ENCODE measurements at regions not wholly inside any gene's neighbourhood (a gene's known extent, or its start where the extent isn't known, plus 50 kb on each side); places are given as distances from the start of the nearest gene placed in this dataset.
"Not testable (repeated sequence)": the region's sequence is repeated elsewhere in the genome, so short reads cannot be mapped to it uniquely, and the experiment has no call there.

DNA sequence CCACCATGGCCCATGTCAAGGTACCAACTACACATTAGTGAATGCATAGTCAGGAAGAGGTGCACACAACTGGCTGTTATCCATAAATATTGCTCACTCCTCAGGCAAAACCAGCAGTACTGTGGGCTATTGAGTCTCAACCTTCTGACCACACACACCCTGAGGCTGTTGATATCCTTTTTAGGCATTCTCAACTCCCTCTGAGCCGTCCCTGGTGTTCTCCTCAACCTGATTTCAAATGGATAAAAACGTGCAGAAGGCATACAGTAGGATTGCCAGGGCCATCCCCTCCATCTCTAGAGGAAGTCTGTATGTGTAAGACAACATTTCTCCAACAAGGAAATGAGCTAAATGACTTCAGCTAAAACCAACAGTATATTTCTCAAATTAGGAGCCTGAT lies 98.7 kb upstream of the KLHL13 start:
- no peak for DNase-seq (ENCODE audit: low spot score)

- DNase-seq (ENCODE audit: low spot score): no peak
Observed at GRCh38 chrX:118216087-118216486, 99.5 kb upstream of the KLHL13 start.

- DNase-seq (ENCODE audit: low spot score): no peak
Observed at GRCh38 chrX:118216509-118216908, 99.9 kb upstream of the KLHL13 start.

- DNase-seq (ENCODE audit: low spot score): no peak
Observed at GRCh38 chrX:118218079-118218478, 101.5 kb upstream of the KLHL13 start.

DNA sequence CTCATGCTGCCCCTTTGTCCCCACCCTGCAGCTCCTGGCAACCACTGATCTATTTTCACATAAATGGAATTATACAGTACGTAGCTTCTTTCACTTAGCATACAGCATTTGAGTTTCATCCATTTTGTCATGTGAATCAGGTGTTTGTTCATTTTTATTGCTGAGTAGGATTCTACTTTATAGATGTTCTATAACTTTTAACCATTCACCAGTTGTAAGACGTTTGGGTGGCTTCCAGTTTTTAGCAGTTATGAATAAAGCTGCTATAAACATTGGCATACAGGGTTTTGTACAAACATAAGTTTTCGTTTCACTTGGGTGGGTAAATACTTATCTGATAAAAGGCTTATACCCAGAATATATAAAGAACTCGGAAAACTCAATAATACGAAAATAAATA lies 102.3 kb upstream of the KLHL13 start:
- no peak for DNase-seq (ENCODE audit: low spot score)

GRCh38 chrX:118219866-118220265 lies 103.3 kb upstream of the KLHL13 start:
- no peak for DNase-seq (ENCODE audit: low spot score)

DNA sequence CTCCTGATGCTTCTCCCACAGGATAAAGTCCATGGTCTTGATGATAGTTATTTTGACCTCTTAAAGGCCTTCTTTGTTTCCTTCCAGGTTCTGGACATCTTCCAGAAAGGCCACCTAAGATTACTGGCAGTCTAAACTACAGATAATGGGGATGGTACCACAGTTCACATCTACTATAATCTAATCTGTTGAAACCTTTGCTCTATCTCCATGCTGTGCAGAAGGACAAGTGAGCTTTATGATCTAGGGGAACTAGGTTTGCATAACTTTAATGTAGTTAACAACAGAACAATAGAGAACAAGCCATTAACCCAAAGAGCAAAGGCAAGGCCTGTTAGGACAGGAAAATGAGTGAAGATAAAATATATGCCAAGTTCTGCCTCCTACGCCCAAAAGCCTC lies 103.9 kb upstream of the KLHL13 start:
- DNase-seq (ENCODE audit: low spot score): no peak

DNA sequence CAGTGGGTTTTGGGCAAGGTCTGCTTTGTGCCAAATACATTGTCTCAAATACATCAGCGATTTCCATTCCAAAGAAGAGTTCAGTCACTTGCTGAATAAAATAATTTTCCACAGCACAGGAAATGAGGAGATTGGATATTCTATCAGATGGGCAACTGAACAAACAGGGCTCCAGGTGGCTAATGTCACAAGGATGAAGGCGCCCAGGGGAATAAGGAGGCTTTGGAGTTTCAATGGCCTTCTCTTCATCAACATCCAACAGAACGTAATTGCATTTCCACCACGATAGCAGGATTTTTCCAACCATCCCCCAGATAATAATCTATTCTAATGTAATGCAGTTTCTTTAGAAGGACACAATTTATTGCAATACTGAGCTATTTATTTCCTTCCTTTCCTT lies 104.7 kb upstream of the KLHL13 start:
- DNase-seq (ENCODE audit: low spot score): no peak

DNA sequence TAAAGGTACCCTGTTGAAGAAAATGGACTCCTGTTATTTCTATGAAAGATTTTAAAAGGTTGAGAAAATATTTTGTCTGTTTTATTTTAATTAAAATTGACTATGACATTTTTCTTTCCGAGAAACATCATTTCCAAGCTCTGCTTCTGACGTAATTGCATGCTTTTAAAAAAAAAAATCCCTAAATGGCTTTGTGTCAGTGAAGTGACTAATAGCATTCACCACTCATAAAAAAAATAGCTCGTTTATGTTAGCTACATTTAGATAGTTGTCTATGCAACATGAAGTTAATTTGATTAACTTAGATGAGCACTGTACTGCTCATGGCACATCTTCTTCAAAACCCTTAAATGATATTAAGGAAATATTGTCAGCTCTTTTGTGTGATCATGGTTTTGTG lies 105.1 kb upstream of the KLHL13 start:
- DNase-seq (ENCODE audit: low spot score): no peak

DNA sequence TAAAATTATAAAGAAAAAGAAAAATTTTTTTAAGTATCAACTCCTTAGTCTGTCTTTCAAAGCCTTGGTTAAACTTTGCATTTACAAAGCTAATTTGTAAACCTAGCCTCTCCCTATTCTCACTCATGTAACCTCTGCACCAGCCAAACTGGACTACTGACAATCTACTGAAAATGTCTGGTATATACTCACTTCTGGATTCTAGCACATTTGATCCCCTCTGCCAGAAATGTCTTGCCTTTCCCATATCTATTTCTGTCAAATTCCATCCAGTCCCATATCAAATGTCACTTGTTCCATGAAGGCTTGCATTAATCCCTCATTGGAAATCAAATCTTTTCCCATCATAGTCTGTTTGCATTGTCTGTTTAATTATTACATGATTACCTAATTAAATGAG lies 105.8 kb upstream of the KLHL13 start:
- DNase-seq (ENCODE audit: low spot score): no peak

- no peak for DNase-seq (ENCODE audit: low spot score)
Observed at GRCh38 chrX:118225711-118226428, 109.3 kb upstream of the KLHL13 start.

GRCh38 chrX:118228041-118228440 lies 111.4 kb upstream of the KLHL13 start:
- DNase-seq (ENCODE audit: low spot score): no peak

DNA sequence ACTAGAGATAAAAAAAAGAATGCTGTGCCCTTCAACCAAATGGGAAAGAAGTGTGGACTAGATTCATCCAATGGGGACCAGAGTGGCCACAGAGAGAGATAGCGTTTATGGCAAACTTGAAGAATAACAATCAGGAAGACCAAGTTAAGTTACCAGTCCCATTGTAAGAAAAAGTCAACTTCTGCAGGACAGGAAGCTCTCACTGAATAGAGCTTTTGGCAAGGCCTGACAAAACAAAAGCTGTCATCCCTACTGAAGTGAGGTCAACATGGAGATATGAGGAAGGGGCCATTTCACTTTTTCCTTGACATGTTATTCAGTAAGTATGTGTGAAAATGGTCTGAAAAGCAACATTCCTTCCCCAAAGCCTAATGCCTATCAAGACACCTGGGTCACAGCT lies 111.8 kb upstream of the KLHL13 start:
- no peak for DNase-seq (ENCODE audit: low spot score)

DNA sequence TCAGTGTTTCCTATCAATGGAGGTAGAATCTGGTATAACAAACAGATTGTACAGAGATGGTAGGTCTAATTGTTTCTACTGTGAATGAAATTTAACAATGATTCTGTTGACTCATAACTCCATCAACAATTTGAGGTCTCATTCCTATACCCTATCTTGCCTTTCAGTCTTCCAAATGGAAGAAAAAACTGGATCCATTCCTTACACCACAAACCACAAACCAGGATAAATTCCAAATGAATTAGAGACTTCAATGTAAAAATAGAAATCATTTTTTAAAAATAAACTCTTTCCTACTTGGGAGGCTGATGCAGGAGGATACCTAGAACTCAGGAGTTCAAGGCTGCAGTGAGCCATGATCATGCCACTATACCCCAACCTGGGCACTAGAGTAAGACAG lies 114.4 kb upstream of the WDR44 start:
- DNase-seq (ENCODE audit: low spot score): no peak

GRCh38 chrX:118239178-118239870 lies 106.6 kb upstream of the WDR44 start:
- no peak for DNase-seq (ENCODE audit: low spot score)

- DNase-seq (ENCODE audit: low spot score): no peak
Observed at GRCh38 chrX:118239913-118240698, 105.8 kb upstream of the WDR44 start.

GRCh38 chrX:118246961-118247360 lies 98.9 kb upstream of the WDR44 start:
- not testable (repeated sequence) for DNase-seq (ENCODE audit: low spot score)

DNA sequence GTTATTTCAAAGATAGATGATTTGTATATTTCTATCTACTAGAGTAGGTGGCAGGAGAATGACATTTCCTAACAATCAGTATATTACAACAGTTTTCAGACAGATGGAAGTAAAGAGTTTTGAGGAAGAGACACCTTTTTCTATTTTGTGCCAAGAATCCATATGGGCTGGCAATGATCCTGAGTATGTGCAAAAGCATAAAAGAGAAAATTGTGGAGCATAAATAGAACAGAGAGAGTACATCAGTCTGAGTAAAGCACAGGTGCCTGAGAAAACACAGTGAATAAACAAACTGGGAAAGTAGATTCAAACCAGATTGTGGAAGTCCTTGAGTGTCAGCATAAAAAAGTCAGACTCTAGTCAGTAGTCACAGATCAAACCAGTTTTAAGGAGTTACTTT lies 96.8 kb upstream of the WDR44 start:
- DNase-seq (ENCODE audit: low spot score): no peak

- DNase-seq (ENCODE audit: low spot score): no peak
Observed at GRCh38 chrX:118250445-118250844, 95.5 kb upstream of the WDR44 start.

- no peak for DNase-seq (ENCODE audit: low spot score)
Observed at GRCh38 chrX:118251271-118251670, 94.6 kb upstream of the WDR44 start.

GRCh38 chrX:118252967-118253366 lies 92.9 kb upstream of the WDR44 start:
- DNase-seq (ENCODE audit: low spot score): no peak

- DNase-seq (ENCODE audit: low spot score): peak; percentile 1
Observed at GRCh38 chrX:118254611-118255010, 91.3 kb upstream of the WDR44 start.

GRCh38 chrX:118255921-118256320 lies 90.0 kb upstream of the WDR44 start:
- DNase-seq (ENCODE audit: low spot score): no peak
